ENCODE measurements at regions not wholly inside any gene's neighbourhood (a gene's known extent, or its start where the extent isn't known, plus 50 kb on each side); places are given as distances from the start of the nearest gene placed in this dataset.
"Not testable (repeated sequence)": the region's sequence is repeated elsewhere in the genome, so short reads cannot be mapped to it uniquely, and the experiment has no call there.

- DNase-seq (no peak), ATAC-seq (ENCODE audit: low read depth) (no peak)
- TF ChIP-seq CTCF (IDR thresholded peaks at IDR 0.05) = no peak
- Mint-ChIP-seq H3K4me3 (no peak overlapping the region), H3K4me1 (no peaks in the 10 kb centered on the region), H3K27ac (no peak overlapping the region), H3K36me3 (ENCODE audit: low read depth) (no peaks in the 10 kb centered on the region), H3K9me3 (no peaks in the 10 kb centered on the region), H3K27me3 (peaks cover 23% of the 10 kb centered on the region)
- ChIA-PET POLR2A (no interaction called here), CTCF (no interaction called here)
- intact Hi-C loops (cut with micrococcal nuclease) = no loop called here
Measured at GRCh38 chr17:74126959-74127358, 76.5 kb upstream of the RPL38 start.

- Mint-ChIP-seq H3K27ac (no peak overlapping the region), H3K36me3 (ENCODE audit: low read depth) (no peaks in the 10 kb centered on the region), H3K4me1 (no peaks in the 10 kb centered on the region), H3K4me3 (no peak overlapping the region), H3K27me3 (peaks cover 27% of the 10 kb centered on the region), H3K9me3 (no peaks in the 10 kb centered on the region)
- ChIA-PET POLR2A (no interaction called here), CTCF (no interaction called here)
- TF ChIP-seq CTCF (IDR thresholded peaks at IDR 0.05) = no peak
- DNase-seq = no peak
- no peak for ATAC-seq (ENCODE audit: low read depth)
- intact Hi-C loops (cut with micrococcal nuclease) = no loop called here
Measured at GRCh38 chr17:74128456-74129211, 74.8 kb upstream of the RPL38 start.

- H3K36me3 Mint-ChIP-seq (ENCODE audit: low read depth); H3K4me3 Mint-ChIP-seq; POLR2A ChIA-PET; H3K9me3 Mint-ChIP-seq; CTCF ChIA-PET; intact Hi-C loops (cut with micrococcal nuclease); ATAC-seq (ENCODE audit: low read depth); DNase-seq; H3K27ac Mint-ChIP-seq; H3K4me1 Mint-ChIP-seq: not testable (repeated sequence)
- peaks cover 30% of the 10 kb centered on the region for H3K27me3 Mint-ChIP-seq
Measured at GRCh38 chr17:74129800-74130199, 73.7 kb upstream of the RPL38 start.

- Mint-ChIP-seq H3K4me1 (no peaks in the 10 kb centered on the region), H3K4me3 (no peak overlapping the region), H3K27me3 (peaks cover 34% of the 10 kb centered on the region), H3K9me3 (no peaks in the 10 kb centered on the region), H3K27ac (no peak overlapping the region), H3K36me3 (ENCODE audit: low read depth) (no peaks in the 10 kb centered on the region)
- CTCF ChIA-PET = no interaction called here
- POLR2A ChIA-PET = no interaction called here
- no peak for TF ChIP-seq CTCF (IDR thresholded peaks at IDR 0.05)
- intact Hi-C loops (cut with micrococcal nuclease) = no loop called here
- DNase-seq (no peak), ATAC-seq (ENCODE audit: low read depth) (no peak)
Measured at GRCh38 chr17:74130276-74130675, 73.2 kb upstream of the RPL38 start.

GRCh38 chr17:74130841-74131240 is 72.6 kb upstream of the RPL38 start:
- TF ChIP-seq CTCF (IDR thresholded peaks at IDR 0.05) = no peak
- Mint-ChIP-seq H3K27ac (no peak overlapping the region), H3K4me1 (no peaks in the 10 kb centered on the region), H3K36me3 (ENCODE audit: low read depth) (no peaks in the 10 kb centered on the region), H3K4me3 (no peak overlapping the region), H3K9me3 (no peaks in the 10 kb centered on the region), H3K27me3 (peaks cover 36% of the 10 kb centered on the region)
- POLR2A ChIA-PET = no interaction called here
- no peak for ATAC-seq (ENCODE audit: low read depth)
- DNase-seq = no peak
- intact Hi-C loops (cut with micrococcal nuclease) = no loop called here
- CTCF ChIA-PET = no interaction called here

- Mint-ChIP-seq H3K4me3 (no peak overlapping the region), H3K36me3 (ENCODE audit: low read depth) (no peaks in the 10 kb centered on the region), H3K4me1 (no peaks in the 10 kb centered on the region), H3K27me3 (peaks cover 35% of the 10 kb centered on the region), H3K27ac (no peak overlapping the region), H3K9me3 (no peaks in the 10 kb centered on the region)
- intact Hi-C loops (cut with micrococcal nuclease) = no loop called here
- TF ChIP-seq CTCF (IDR thresholded peaks at IDR 0.05) = no peak
- POLR2A ChIA-PET = no interaction called here
- ATAC-seq (ENCODE audit: low read depth) = no peak
- DNase-seq = no peak
- CTCF ChIA-PET = no interaction called here
Measured at GRCh38 chr17:74132354-74132753, 71.1 kb upstream of the RPL38 start.
